HL-60 (cell line): ENCODE measurements at regions not wholly inside any gene's neighbourhood (a gene's known extent, or its start where the extent isn't known, plus 50 kb on each side); places are given as distances from the start of the nearest gene placed in this dataset.
"Not testable (repeated sequence)": the region's sequence is repeated elsewhere in the genome, so short reads cannot be mapped to it uniquely, and the experiment has no call there.

Experiments used
- GABPA ChIP-seq: IDR thresholded peaks from 2 replicates; pipeline ENCODE4 v1.6.1; 2012; ENCODE audit warnings: low read depth
- POLR2AphosphoS5 ChIP-seq: IDR thresholded peaks from 2 replicates; pipeline ENCODE4 v1.6.1; 2012; ENCODE audit warnings: low read depth
- SPI1 ChIP-seq: IDR thresholded peaks from 2 replicates; pipeline ENCODE4 v1.6.1; 2012; ENCODE audit warnings: low read depth, mild to moderate bottlenecking, borderline replicate concordance
- TF ChIP-seq, protein P1 (sequence below): IDR thresholded peaks from one replicate; pipeline ENCODE4 v1.5.1; 2011; ENCODE audit warnings: low read length, control low read depth, inconsistent platforms; ENCODE audit not compliant: insufficient read depth
- TF ChIP-seq, protein P2 (sequence below): IDR thresholded peaks from 2 replicates; pipeline ENCODE4 v1.6.1; 2012; ENCODE audit warnings: low read depth; ENCODE audit not compliant: insufficient replicate concordance

DNA sequence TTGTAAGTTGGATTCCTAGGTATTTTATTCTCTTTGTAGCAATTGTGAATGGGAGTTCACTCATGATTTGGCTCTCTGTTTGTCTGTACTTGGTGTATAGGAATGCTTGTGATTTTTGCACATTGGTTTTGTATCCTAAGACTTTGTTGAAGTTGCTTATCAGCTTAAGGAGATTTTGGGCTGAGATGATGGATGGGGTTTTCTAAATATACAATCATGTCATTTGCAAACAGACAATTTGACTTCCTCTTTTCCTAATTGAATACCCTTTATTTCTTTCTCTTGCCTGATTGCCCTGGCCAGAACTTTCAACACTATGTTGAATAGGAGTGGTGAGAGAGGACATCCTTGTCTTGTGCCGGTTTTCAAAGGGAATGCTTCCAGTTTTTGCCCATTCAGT, 391.8 kb downstream of the NPIPA7 start:
- TF ChIP-seq, protein P1, sequence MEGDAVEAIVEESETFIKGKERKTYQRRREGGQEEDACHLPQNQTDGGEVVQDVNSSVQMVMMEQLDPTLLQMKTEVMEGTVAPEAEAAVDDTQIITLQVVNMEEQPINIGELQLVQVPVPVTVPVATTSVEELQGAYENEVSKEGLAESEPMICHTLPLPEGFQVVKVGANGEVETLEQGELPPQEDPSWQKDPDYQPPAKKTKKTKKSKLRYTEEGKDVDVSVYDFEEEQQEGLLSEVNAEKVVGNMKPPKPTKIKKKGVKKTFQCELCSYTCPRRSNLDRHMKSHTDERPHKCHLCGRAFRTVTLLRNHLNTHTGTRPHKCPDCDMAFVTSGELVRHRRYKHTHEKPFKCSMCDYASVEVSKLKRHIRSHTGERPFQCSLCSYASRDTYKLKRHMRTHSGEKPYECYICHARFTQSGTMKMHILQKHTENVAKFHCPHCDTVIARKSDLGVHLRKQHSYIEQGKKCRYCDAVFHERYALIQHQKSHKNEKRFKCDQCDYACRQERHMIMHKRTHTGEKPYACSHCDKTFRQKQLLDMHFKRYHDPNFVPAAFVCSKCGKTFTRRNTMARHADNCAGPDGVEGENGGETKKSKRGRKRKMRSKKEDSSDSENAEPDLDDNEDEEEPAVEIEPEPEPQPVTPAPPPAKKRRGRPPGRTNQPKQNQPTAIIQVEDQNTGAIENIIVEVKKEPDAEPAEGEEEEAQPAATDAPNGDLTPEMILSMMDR = not testable (repeated sequence)
- not testable (repeated sequence) for TF ChIP-seq GABPA, POLR2AphosphoS5, SPI1
- TF ChIP-seq, protein P2, sequence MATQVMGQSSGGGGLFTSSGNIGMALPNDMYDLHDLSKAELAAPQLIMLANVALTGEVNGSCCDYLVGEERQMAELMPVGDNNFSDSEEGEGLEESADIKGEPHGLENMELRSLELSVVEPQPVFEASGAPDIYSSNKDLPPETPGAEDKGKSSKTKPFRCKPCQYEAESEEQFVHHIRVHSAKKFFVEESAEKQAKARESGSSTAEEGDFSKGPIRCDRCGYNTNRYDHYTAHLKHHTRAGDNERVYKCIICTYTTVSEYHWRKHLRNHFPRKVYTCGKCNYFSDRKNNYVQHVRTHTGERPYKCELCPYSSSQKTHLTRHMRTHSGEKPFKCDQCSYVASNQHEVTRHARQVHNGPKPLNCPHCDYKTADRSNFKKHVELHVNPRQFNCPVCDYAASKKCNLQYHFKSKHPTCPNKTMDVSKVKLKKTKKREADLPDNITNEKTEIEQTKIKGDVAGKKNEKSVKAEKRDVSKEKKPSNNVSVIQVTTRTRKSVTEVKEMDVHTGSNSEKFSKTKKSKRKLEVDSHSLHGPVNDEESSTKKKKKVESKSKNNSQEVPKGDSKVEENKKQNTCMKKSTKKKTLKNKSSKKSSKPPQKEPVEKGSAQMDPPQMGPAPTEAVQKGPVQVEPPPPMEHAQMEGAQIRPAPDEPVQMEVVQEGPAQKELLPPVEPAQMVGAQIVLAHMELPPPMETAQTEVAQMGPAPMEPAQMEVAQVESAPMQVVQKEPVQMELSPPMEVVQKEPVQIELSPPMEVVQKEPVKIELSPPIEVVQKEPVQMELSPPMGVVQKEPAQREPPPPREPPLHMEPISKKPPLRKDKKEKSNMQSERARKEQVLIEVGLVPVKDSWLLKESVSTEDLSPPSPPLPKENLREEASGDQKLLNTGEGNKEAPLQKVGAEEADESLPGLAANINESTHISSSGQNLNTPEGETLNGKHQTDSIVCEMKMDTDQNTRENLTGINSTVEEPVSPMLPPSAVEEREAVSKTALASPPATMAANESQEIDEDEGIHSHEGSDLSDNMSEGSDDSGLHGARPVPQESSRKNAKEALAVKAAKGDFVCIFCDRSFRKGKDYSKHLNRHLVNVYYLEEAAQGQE = not testable (repeated sequence)
